Ishikawa (cell line): ENCODE measurements at regions not wholly inside any gene's neighbourhood (a gene's known extent, or its start where the extent isn't known, plus 50 kb on each side); places are given as distances from the start of the nearest gene placed in this dataset.

ENCODE experiments used
- EGR1 ChIP-seq: IDR thresholded peaks from 2 replicates; pipeline ENCODE4 v1.6.1; 2012
- EP300 ChIP-seq: IDR thresholded peaks from 2 replicates; pipeline ENCODE4 v1.6.1; 2012; ENCODE audit warnings: borderline replicate concordance
- FOXM1 ChIP-seq: IDR thresholded peaks from 2 replicates; pipeline ENCODE4 v1.6.1; 2012; ENCODE audit warnings: low read depth, borderline replicate concordance
- MAX ChIP-seq: IDR thresholded peaks from 2 replicates; pipeline ENCODE4 v1.6.1; 2012
- REST ChIP-seq: IDR thresholded peaks from 2 replicates; pipeline ENCODE4 v1.6.1; 2012; ENCODE audit warnings: low read depth, mild to moderate bottlenecking
- TCF12 ChIP-seq: IDR thresholded peaks from 2 replicates; pipeline ENCODE4 v1.6.1; 2012; ENCODE audit warnings: low read depth
- YY1 ChIP-seq: IDR thresholded peaks from 2 replicates; pipeline ENCODE4 v1.6.1; 2012; ENCODE audit warnings: low read depth

GRCh38 chr3:117856354-117856753 lies 1146.8 kb downstream of the TUSC7 start:
- TF ChIP-seq EGR1, result no peak
- TF ChIP-seq MAX, result no peak
- TF ChIP-seq REST, result no peak
- TF ChIP-seq YY1, result no peak
- no peak for TF ChIP-seq FOXM1
- TF ChIP-seq TCF12, result no peak
- no peak for TF ChIP-seq EP300
